Fibroblast of the aortic adventitia (primary cell): ENCODE measurements at regions not wholly inside any gene's neighbourhood (a gene's known extent, or its start where the extent isn't known, plus 50 kb on each side); places are given as distances from the start of the nearest gene placed in this dataset.
"Not testable (repeated sequence)": the region's sequence is repeated elsewhere in the genome, so short reads cannot be mapped to it uniquely, and the experiment has no call there.

Source experiments
- DNase-seq: peaks from one replicate; pipeline ENCODE4 v3.0.0-alpha.2; 2010; ENCODE audit warnings: low read depth
- H3K4me3 ChIP-seq: 2 replicates; pipeline ENCODE4 v1.5.1; 2011; ENCODE audit warnings: low read depth, mild to moderate bottlenecking, control low read depth, low read length, moderate library complexity
- CTCF ChIP-seq: IDR thresholded peaks from 2 replicates; pipeline ENCODE4 v1.5.1; 2011; ENCODE audit warnings: mild to moderate bottlenecking, low read length, control low read depth, inconsistent platforms; ENCODE audit not compliant: insufficient read depth

GRCh38 chr7:96770758-96771157, 61.1 kb upstream of the SEM1 start:
- H3K4me3 ChIP-seq: no peak overlapping the region
- TF ChIP-seq CTCF: no peak
- DNase-seq: no peak

- TF ChIP-seq CTCF: no peak
- DNase-seq: no peak
- no peak overlapping the region for H3K4me3 ChIP-seq
Observed at GRCh38 chr7:96772139-96772694, 62.6 kb upstream of the SEM1 start.

- TF ChIP-seq CTCF: no peak
- no peak overlapping the region for H3K4me3 ChIP-seq
- no peak for DNase-seq
Observed at GRCh38 chr7:96773483-96773882, 63.8 kb upstream of the SEM1 start.

- no peak overlapping the region for H3K4me3 ChIP-seq
- TF ChIP-seq CTCF: no peak
- DNase-seq: no peak
Observed at GRCh38 chr7:96774358-96774757, 64.7 kb upstream of the SEM1 start.

- no peak for TF ChIP-seq CTCF
- no peak overlapping the region for H3K4me3 ChIP-seq
- DNase-seq: no peak
Observed at GRCh38 chr7:96775046-96775445, 65.4 kb upstream of the SEM1 start.

- TF ChIP-seq CTCF: no peak
- H3K4me3 ChIP-seq: no peak overlapping the region
- DNase-seq: no peak
Observed at GRCh38 chr7:96778263-96778662, 68.6 kb upstream of the SEM1 start.

- no peak overlapping the region for H3K4me3 ChIP-seq
- no peak for TF ChIP-seq CTCF
- DNase-seq: no peak
Observed at GRCh38 chr7:96781919-96782318, 72.3 kb upstream of the SEM1 start.

GRCh38 chr7:96782686-96783298, 73.1 kb upstream of the SEM1 start:
- not testable (repeated sequence) for H3K4me3 ChIP-seq, DNase-seq
